ENCODE measurements at regions not wholly inside any gene's neighbourhood (a gene's known extent, or its start where the extent isn't known, plus 50 kb on each side); places are given as distances from the start of the nearest gene placed in this dataset.

- peaks cover 12% of the 10 kb centered on the region for H3K4me1 Mint-ChIP-seq (ENCODE audit: low read depth, unreplicated experiment)
- H3K27me3 Mint-ChIP-seq (ENCODE audit: low read depth, unreplicated experiment): no peaks in the 10 kb centered on the region
- H3K9ac ChIP-seq (ENCODE audit: low read length): no peak overlapping the region
- H3K36me3 Mint-ChIP-seq (ENCODE audit: low read depth, unreplicated experiment): no peaks in the 10 kb centered on the region
- no peaks in the 10 kb centered on the region for H3K9me3 ChIP-seq (ENCODE audit: insufficient read depth, low read depth, low read length)
- H3K27ac ChIP-seq (ENCODE audit: low read depth, low read length): no peak overlapping the region
- no peaks in the 10 kb centered on the region for H3K27me3 ChIP-seq (ENCODE audit: insufficient read depth, low read length)
- no peaks in the 10 kb centered on the region for H4K20me1 ChIP-seq (ENCODE audit: insufficient read depth, low read length)
- no peak overlapping the region for H3K4me2 ChIP-seq (ENCODE audit: low read length)
- no peak overlapping the region for H2AFZ ChIP-seq (ENCODE audit: low read depth, low read length)
- FAIRE-seq (no peak), DNase-seq (ENCODE audit: low read depth) (no peak)
- no peaks in the 10 kb centered on the region for H3K79me2 ChIP-seq (ENCODE audit: insufficient read depth, low read length)
- H3K9me3 Mint-ChIP-seq (ENCODE audit: unreplicated experiment): no peaks in the 10 kb centered on the region
- peaks cover 2% of the 10 kb centered on the region for H3K4me1 ChIP-seq (ENCODE audit: insufficient read depth, low read length)
- H3K36me3 ChIP-seq (ENCODE audit: insufficient read depth, low read length): no peaks in the 10 kb centered on the region
- no peak overlapping the region for H3K4me3 Mint-ChIP-seq (ENCODE audit: unreplicated experiment)
- H3K27ac Mint-ChIP-seq (ENCODE audit: unreplicated experiment): no peak overlapping the region
- no peak overlapping the region for H3K4me3 ChIP-seq (ENCODE audit: insufficient read depth, low read depth, low read length)
- TF ChIP-seq EZH2 (IDR thresholded peaks at IDR 0.05; ENCODE audit: insufficient read depth, low read length) (no peak), CTCF (IDR thresholded peaks at IDR 0.05; ENCODE audit: insufficient read depth, low read depth, low read length) (no peak)
Observed at GRCh38 chr13:109650861-109651260, 135.5 kb downstream of the IRS2 start.

GRCh38 chr13:109649713-109650112 is 136.7 kb downstream of the IRS2 start:
- no peak overlapping the region for H3K4me2 ChIP-seq (ENCODE audit: low read length)
- Mint-ChIP-seq H3K4me1 (ENCODE audit: low read depth, unreplicated experiment) (peaks cover 12% of the 10 kb centered on the region), H3K4me3 (ENCODE audit: unreplicated experiment) (no peak overlapping the region), H3K36me3 (ENCODE audit: low read depth, unreplicated experiment) (no peaks in the 10 kb centered on the region), H3K27me3 (ENCODE audit: low read depth, unreplicated experiment) (no peaks in the 10 kb centered on the region), H3K27ac (ENCODE audit: unreplicated experiment) (no peak overlapping the region), H3K9me3 (ENCODE audit: unreplicated experiment) (no peaks in the 10 kb centered on the region)
- no peak overlapping the region for H3K27ac ChIP-seq (ENCODE audit: low read depth, low read length)
- H3K36me3 ChIP-seq (ENCODE audit: insufficient read depth, low read length): no peaks in the 10 kb centered on the region
- no peak overlapping the region for H2AFZ ChIP-seq (ENCODE audit: low read depth, low read length)
- no peaks in the 10 kb centered on the region for H3K27me3 ChIP-seq (ENCODE audit: insufficient read depth, low read length)
- FAIRE-seq (no peak), DNase-seq (ENCODE audit: low read depth) (no peak)
- peaks cover 2% of the 10 kb centered on the region for H3K4me1 ChIP-seq (ENCODE audit: insufficient read depth, low read length)
- H3K4me3 ChIP-seq (ENCODE audit: insufficient read depth, low read depth, low read length): no peak overlapping the region
- H3K9ac ChIP-seq (ENCODE audit: low read length): no peak overlapping the region
- TF ChIP-seq EZH2 (IDR thresholded peaks at IDR 0.05; ENCODE audit: insufficient read depth, low read length) (no peak), CTCF (IDR thresholded peaks at IDR 0.05; ENCODE audit: insufficient read depth, low read depth, low read length) (no peak)
- no peaks in the 10 kb centered on the region for H4K20me1 ChIP-seq (ENCODE audit: insufficient read depth, low read length)
- no peaks in the 10 kb centered on the region for H3K79me2 ChIP-seq (ENCODE audit: insufficient read depth, low read length)
- no peaks in the 10 kb centered on the region for H3K9me3 ChIP-seq (ENCODE audit: insufficient read depth, low read depth, low read length)

GRCh38 chr13:109647699-109648098 is 138.7 kb downstream of the IRS2 start:
- DNase-seq (ENCODE audit: low read depth) (no peak), FAIRE-seq (no peak)
- H3K36me3 Mint-ChIP-seq (ENCODE audit: low read depth, unreplicated experiment): no peaks in the 10 kb centered on the region
- no peak overlapping the region for H3K27ac Mint-ChIP-seq (ENCODE audit: unreplicated experiment)
- H3K27me3 Mint-ChIP-seq (ENCODE audit: low read depth, unreplicated experiment): no peaks in the 10 kb centered on the region
- no peak overlapping the region for H2AFZ ChIP-seq (ENCODE audit: low read depth, low read length)
- no peak overlapping the region for H3K4me2 ChIP-seq (ENCODE audit: low read length)
- H3K36me3 ChIP-seq (ENCODE audit: insufficient read depth, low read length): no peaks in the 10 kb centered on the region
- H3K27me3 ChIP-seq (ENCODE audit: insufficient read depth, low read length): no peaks in the 10 kb centered on the region
- H3K4me1 Mint-ChIP-seq (ENCODE audit: low read depth, unreplicated experiment): peaks cover 12% of the 10 kb centered on the region
- TF ChIP-seq CTCF (IDR thresholded peaks at IDR 0.05; ENCODE audit: insufficient read depth, low read depth, low read length): no peak
- TF ChIP-seq EZH2 (IDR thresholded peaks at IDR 0.05; ENCODE audit: insufficient read depth, low read length): no peak
- no peak overlapping the region for H3K27ac ChIP-seq (ENCODE audit: low read depth, low read length)
- no peak overlapping the region for H3K4me3 Mint-ChIP-seq (ENCODE audit: unreplicated experiment)
- no peaks in the 10 kb centered on the region for H3K79me2 ChIP-seq (ENCODE audit: insufficient read depth, low read length)
- no peak overlapping the region for H3K4me3 ChIP-seq (ENCODE audit: insufficient read depth, low read depth, low read length)
- no peaks in the 10 kb centered on the region for H3K9me3 ChIP-seq (ENCODE audit: insufficient read depth, low read depth, low read length)
- no peaks in the 10 kb centered on the region for H3K9me3 Mint-ChIP-seq (ENCODE audit: unreplicated experiment)
- H3K9ac ChIP-seq (ENCODE audit: low read length): no peak overlapping the region
- no peaks in the 10 kb centered on the region for H4K20me1 ChIP-seq (ENCODE audit: insufficient read depth, low read length)
- peaks cover 2% of the 10 kb centered on the region for H3K4me1 ChIP-seq (ENCODE audit: insufficient read depth, low read length)
